Kidney (tissue), 13 donors: ENCODE measurements at regions not wholly inside any gene's neighbourhood (a gene's known extent, or its start where the extent isn't known, plus 50 kb on each side); places are given as distances from the start of the nearest gene placed in this dataset.
A peak's percentile ranks its signal among the peaks of the same experiment; 100 is the strongest.

Experiments
- DNase-seq, 5 donors: peaks; one replicate each; pipeline ENCODE4 v3.0.0-alpha.2; 2013 to 2020
- FAIRE-seq: peaks from 2 replicates; lab custom pipeline; 2012; peaks lifted over from hg19 to GRCh38; lab: Jason Lieb, UNC
- H3K27ac ChIP-seq, 2 donors: one replicate each; pipeline ENCODE4 v1.7.0; 2013; ENCODE audit warnings: low read depth in 2 of 2, low read length in 2 of 2, inconsistent platforms in 1 of 2
- H3K27me3 ChIP-seq: one replicate; pipeline ENCODE4 v1.7.1; 2013; ENCODE audit warnings: low read length, inconsistent platforms; ENCODE audit not compliant: control insufficient read depth, insufficient read depth
- H3K36me3 ChIP-seq, 3 donors: one replicate each; pipeline versions ENCODE4 v1.7.0 to v1.7.1; 2013; ENCODE audit warnings: low read length in 3 of 3, control low read depth in 1 of 3, inconsistent platforms in 1 of 3; ENCODE audit not compliant: insufficient read depth in 3 of 3, control insufficient read depth in 2 of 3
- H3K4me1 ChIP-seq, 3 donors: one replicate each; pipeline versions ENCODE4 v1.7.0 to v1.7.1; 2013; ENCODE audit warnings: low read length in 3 of 3, inconsistent platforms in 1 of 3, low read depth in 1 of 3; ENCODE audit not compliant: control insufficient read depth in 2 of 3, insufficient read depth in 2 of 3
- H3K4me3 ChIP-seq, 3 donors: one replicate each; pipeline versions ENCODE4 v1.7.0 to v1.8.1; 2013; ENCODE audit warnings: low read length in 3 of 3, control low read depth in 1 of 3, inconsistent platforms in 1 of 3
- H3K9ac ChIP-seq, 3 donors: one replicate each; pipeline versions ENCODE4 v1.7.0 to v1.7.1; 2013; ENCODE audit warnings: low read length in 3 of 3, control low read depth in 1 of 3, inconsistent platforms in 1 of 3
- H3K9me3 ChIP-seq, 3 donors: one replicate each; pipeline versions ENCODE4 v1.7.0 to v1.7.1; 2013; ENCODE audit warnings: low read length in 3 of 3, control low read depth in 1 of 3, inconsistent platforms in 1 of 3; ENCODE audit not compliant: control insufficient read depth in 2 of 3, insufficient read depth in 1 of 3
- intact Hi-C: fragments of 100-400 bp; cut with DNase I; formaldehyde crosslinking; loops from one replicate; pipeline ENCODE4 v1.11.1; 2022
- TF ChIP-seq, protein P1 (sequence below): IDR thresholded peaks from 3 replicates; pipeline ENCODE4 v1.5.1; 2012; ENCODE audit warnings: mild to moderate bottlenecking, moderate library complexity, borderline replicate concordance; ENCODE audit not compliant: insufficient read depth; ENCODE audit errors: extremely low read depth
- donor health status: control.
- donor health status: control.
- donor health status: control.
- donor health status: control.
- donor health status: control.
- donor health status: DM: yes; HTN: yes; CAD: no.
- donor health status: Normal renal cell carcinoma (clear cell type).

DNA sequence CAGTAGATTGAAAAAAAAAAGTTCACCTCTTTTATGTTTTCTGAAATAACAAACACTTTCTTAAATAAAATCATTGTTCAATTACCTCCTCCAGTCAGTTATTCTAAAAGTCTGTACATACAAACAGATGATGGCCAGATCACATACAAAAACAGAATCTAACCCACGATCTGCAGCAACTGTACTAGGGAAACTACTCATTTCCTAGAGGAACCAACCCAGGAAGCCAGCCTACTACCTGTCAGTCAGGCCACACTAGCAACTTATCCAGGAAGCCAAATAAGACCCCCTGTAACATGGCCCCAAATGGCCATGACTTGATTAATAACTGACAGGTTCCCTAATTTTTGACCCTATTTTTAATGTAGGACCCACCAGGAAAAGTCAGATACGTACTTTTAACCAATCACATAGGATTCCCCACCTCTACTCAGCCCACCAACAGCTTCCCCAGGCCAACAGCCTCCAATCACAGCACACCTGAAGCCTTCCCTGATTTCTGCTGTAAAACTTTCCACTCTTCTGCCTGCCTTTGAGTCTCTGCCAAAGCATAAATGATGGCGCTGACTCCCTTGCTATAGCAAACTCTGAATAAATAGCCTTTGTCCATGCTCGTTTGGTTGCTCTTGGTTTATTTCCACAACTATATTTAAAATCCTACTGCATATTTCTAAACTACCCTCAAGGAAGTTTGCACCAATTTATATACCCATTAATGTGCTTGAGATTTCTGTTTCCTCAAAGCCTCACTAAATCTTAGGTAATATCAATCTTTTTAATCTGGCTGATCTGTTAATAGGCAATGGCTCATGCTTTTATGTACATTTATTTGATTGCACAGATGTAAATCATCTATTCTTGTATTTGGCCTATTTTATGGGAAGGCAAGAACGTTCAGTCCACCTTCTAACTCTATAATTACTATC is 486.4 kb downstream of the FBXO15 start:
- Histone ChIP-seq H3K27me3 (no peaks in the 10 kb centered on the region), H3K9ac (no peak overlapping the region), H3K27ac (no peak overlapping the region), H3K36me3 (no peaks in the 10 kb centered on the region), H3K4me3 (no peak overlapping the region), H3K4me1 (no peaks in the 10 kb centered on the region), H3K9me3 (no peaks in the 10 kb centered on the region)
- TF ChIP-seq, protein P1, sequence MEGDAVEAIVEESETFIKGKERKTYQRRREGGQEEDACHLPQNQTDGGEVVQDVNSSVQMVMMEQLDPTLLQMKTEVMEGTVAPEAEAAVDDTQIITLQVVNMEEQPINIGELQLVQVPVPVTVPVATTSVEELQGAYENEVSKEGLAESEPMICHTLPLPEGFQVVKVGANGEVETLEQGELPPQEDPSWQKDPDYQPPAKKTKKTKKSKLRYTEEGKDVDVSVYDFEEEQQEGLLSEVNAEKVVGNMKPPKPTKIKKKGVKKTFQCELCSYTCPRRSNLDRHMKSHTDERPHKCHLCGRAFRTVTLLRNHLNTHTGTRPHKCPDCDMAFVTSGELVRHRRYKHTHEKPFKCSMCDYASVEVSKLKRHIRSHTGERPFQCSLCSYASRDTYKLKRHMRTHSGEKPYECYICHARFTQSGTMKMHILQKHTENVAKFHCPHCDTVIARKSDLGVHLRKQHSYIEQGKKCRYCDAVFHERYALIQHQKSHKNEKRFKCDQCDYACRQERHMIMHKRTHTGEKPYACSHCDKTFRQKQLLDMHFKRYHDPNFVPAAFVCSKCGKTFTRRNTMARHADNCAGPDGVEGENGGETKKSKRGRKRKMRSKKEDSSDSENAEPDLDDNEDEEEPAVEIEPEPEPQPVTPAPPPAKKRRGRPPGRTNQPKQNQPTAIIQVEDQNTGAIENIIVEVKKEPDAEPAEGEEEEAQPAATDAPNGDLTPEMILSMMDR, result no peak
- no peak for FAIRE-seq
- intact Hi-C loops, result no loop called here
- DNase-seq, result peak in 1 of 5 donors; percentile 54

DNA sequence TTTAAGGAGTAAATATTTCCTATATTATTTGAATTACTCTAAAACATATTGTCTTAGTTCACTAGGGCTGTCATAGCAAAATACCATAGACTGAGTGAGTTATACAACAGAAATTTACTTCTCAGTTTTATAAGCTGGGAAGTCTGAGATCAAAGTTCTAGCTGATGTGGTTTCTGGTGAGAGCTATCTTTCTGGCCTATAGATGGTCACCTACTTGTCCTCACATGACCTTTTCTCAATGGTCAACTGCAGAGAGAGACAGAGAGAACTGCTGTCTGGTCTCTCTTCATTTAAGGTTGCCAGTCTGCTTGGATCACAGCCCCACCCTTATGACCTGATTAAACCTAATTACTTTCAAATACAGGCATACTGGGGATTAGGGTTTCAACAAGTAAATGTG is 490.9 kb downstream of the FBXO15 start:
- Histone ChIP-seq H3K4me3 (no peak overlapping the region), H3K9ac (no peak overlapping the region), H3K27ac (no peak overlapping the region), H3K4me1 (no peaks in the 10 kb centered on the region), H3K27me3 (no peaks in the 10 kb centered on the region), H3K9me3 (no peaks in the 10 kb centered on the region), H3K36me3 (no peaks in the 10 kb centered on the region)
- intact Hi-C loops, result no loop called here
- TF ChIP-seq, protein P1, result no peak
- DNase-seq (no peak), FAIRE-seq (no peak)

DNA sequence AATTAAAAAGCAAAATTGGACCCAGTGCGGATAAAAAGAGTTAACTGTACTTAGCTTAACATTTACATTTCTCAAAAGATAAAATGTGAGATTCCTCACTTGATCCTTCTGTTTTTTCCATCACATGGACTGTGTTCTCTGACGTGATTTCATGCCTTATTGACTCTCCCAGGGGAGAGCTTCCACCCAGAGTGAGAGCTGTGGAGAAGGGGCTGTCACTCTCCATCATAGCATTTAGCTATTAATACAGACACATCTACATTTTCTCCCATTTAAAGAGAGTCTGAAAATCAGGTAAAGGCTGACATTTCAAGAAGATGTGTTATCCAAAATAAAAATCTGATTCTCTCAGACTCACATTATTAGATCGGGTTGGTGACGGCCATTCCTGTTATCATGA is 493.8 kb downstream of the FBXO15 start:
- Histone ChIP-seq H3K9ac (no peak overlapping the region), H3K27me3 (no peaks in the 10 kb centered on the region), H3K9me3 (no peaks in the 10 kb centered on the region), H3K4me1 (no peaks in the 10 kb centered on the region), H3K36me3 (no peaks in the 10 kb centered on the region), H3K4me3 (no peak overlapping the region), H3K27ac (no peak overlapping the region)
- FAIRE-seq (no peak), DNase-seq (no peak)
- TF ChIP-seq, protein P1, result no peak
- intact Hi-C loops, result no loop called here
